GM12878 (cell line): ENCODE measurements at regions not wholly inside any gene's neighbourhood (a gene's known extent, or its start where the extent isn't known, plus 50 kb on each side); places are given as distances from the start of the nearest gene placed in this dataset.

Source experiments
- ATAC-seq: fragments of 200-7000 bp; cut with Tn5 transposase; 3 replicates; pipeline ENCODE4 v1.9.1; 2020; ENCODE audit warnings: mild to moderate bottlenecking, moderate library complexity
- BruUV-seq: library from RNA; stranded (reverse); fragments of 400-500 nt; replicated peaks from 2 replicates; lab custom pipeline; 2021; lab: Mats Ljungman, UMichigan
- CTCF ChIA-PET: fragments of 300-600 bp; sonication (Branson Sonifier 250); formaldehyde crosslinking; extraction: SDS; loops from one replicate; lab custom pipeline; 2021; ENCODE audit warnings: inconsistent platforms; lab: Yijun Ruan, JAX
- POLR2A ChIA-PET: fragments of 350-600 bp; formaldehyde crosslinking; extraction: SDS; loops from one replicate; lab custom pipeline; 2021; ENCODE audit warnings: inconsistent platforms; lab: Charles Lee
- RAD21 ChIA-PET: fragments of 300-600 bp; sonication (Branson Sonifier 250); formaldehyde crosslinking; loops from one replicate; lab custom pipeline; 2023; ENCODE audit warnings: antibody characterized with exemption; ENCODE audit not compliant: unreplicated experiment; lab: Charles Lee
- SMC1A ChIA-PET: fragments of 300-600 bp; sonication (Branson Sonifier 250); formaldehyde crosslinking; loops from one replicate; lab custom pipeline; 2023; ENCODE audit not compliant: unreplicated experiment, uncharacterized antibody; lab: Charles Lee
- DNase-seq: peaks from one replicate; pipeline ENCODE4 v3.0.0-alpha.2; 2011; ENCODE audit warnings: low read depth, low spot score
- FAIRE-seq: peaks from 3 replicates; lab custom pipeline; 2011; peaks lifted over from hg19 to GRCh38; lab: Jason Lieb, UNC
- H2AFZ ChIP-seq: 2 replicates; pipeline ENCODE4 v1.6.0; 2011; ENCODE audit warnings: low read depth, low read length, control low read depth; ENCODE audit not compliant: control insufficient read depth
- H3K27ac ChIP-seq: 2 replicates; pipeline ENCODE4 v1.5.1; 2011; ENCODE audit warnings: control low read depth; ENCODE audit not compliant: control insufficient read depth, insufficient read depth
- H3K27me3 ChIP-seq, 2 experiments: replicated peaks in 1 of 2; 2 replicates each; pipeline versions ENCODE4 v1.6.0 to v1.6.1; 2011; ENCODE audit warnings: low read length in 1 of 2; ENCODE audit not compliant: control insufficient read depth in 2 of 2, insufficient read depth in 2 of 2
- H3K36me3 ChIP-seq, 2 experiments: 2 replicates each; pipeline ENCODE4 v1.5.1; 2011; ENCODE audit warnings: low read length in 1 of 2; ENCODE audit not compliant: control insufficient read depth in 2 of 2, insufficient read depth in 2 of 2
- H3K4me1 ChIP-seq: 2 replicates; pipeline ENCODE4 v1.6.1; 2011; ENCODE audit warnings: mild to moderate bottlenecking, low read length, moderate library complexity, mixed read lengths; ENCODE audit not compliant: control insufficient read depth, insufficient read depth
- H3K4me2 ChIP-seq: 2 replicates; pipeline ENCODE4 v1.6.0; 2011; ENCODE audit warnings: control low read depth; ENCODE audit not compliant: control insufficient read depth, insufficient read depth
- H3K4me3 ChIP-seq: fragments of 200-600 bp; sonication (generic); 2 replicates; pipeline ENCODE4 v1.5.1; 2016
- H3K79me2 ChIP-seq: 2 replicates; pipeline ENCODE4 v1.6.0; 2011; ENCODE audit warnings: low read length; ENCODE audit not compliant: control insufficient read depth, insufficient read depth
- H3K9ac ChIP-seq: 2 replicates; pipeline ENCODE4 v1.8.0; 2011; ENCODE audit warnings: low read length, control low read depth, mixed read lengths; ENCODE audit not compliant: control insufficient read depth, insufficient read depth
- H3K9me3 ChIP-seq: replicated peaks from 3 replicates; pipeline ENCODE4 v1.5.1; 2011; ENCODE audit warnings: mild to moderate bottlenecking, low read length; ENCODE audit not compliant: control insufficient read depth, insufficient read depth
- H4K20me1 ChIP-seq: 2 replicates; pipeline ENCODE4 v1.6.0; 2011; ENCODE audit not compliant: control insufficient read depth, insufficient read depth
- EED ChIP-seq: sonication (generic); IDR thresholded peaks from 2 replicates; pipeline ENCODE4 v1.6.1; 2016; ENCODE audit warnings: antibody characterized with exemption, low read depth
- HCFC1 ChIP-seq: fragments of 150-350 bp; IDR thresholded peaks from 2 replicates; pipeline ENCODE4 v1.6.1; 2014; ENCODE audit warnings: low read length
- IRF3 ChIP-seq: fragments of 450-650 bp; IDR thresholded peaks from 2 replicates; pipeline ENCODE4 v1.6.1; 2014; ENCODE audit warnings: mild to moderate bottlenecking
- MYB ChIP-seq: fragments of 150-350 bp; IDR thresholded peaks from 2 replicates; pipeline ENCODE4 v1.6.1; 2014; ENCODE audit warnings: mild to moderate bottlenecking, low read depth, low read length, borderline replicate concordance
- MYC ChIP-seq: IDR thresholded peaks from 2 replicates; pipeline ENCODE4 v1.6.1; 2011; ENCODE audit warnings: mild to moderate bottlenecking, low read length, moderate library complexity, inconsistent platforms; ENCODE audit not compliant: insufficient read depth, insufficient replicate concordance, insufficient read length, severe bottlenecking
- ZNF217 ChIP-seq: fragments of 450-650 bp; IDR thresholded peaks from 2 replicates; pipeline ENCODE4 v1.6.1; 2017; ENCODE audit warnings: antibody characterized with exemption, mild to moderate bottlenecking
- WGBS: methylation state at CpG from one replicate; pipeline ENCODE4 v1.1.6; 2016; ENCODE audit warnings: low lambda C conversion rate; ENCODE audit not compliant: insufficient replicate concordance, insufficient coverage; ENCODE audit errors: missing lambda C conversion rate; 5-methylcytosine and 5-hydroxymethylcytosine counted together
- in situ Hi-C: fragments of 300-500 bp; cut with MboI; formaldehyde crosslinking; loops from 9 replicates; pipeline ENCODE4 v1.14.3; 2018; ENCODE audit warnings: mixed read lengths
- intact Hi-C: fragments of 100-400 bp; cut with micrococcal nuclease; formaldehyde crosslinking; loops from one replicate; pipeline ENCODE4 v1.14.2; 2022; ENCODE audit not compliant: unreplicated experiment
- TF ChIP-seq, protein P1 (sequence below): IDR thresholded peaks from 2 replicates; pipeline ENCODE4 v1.6.1; 2011; ENCODE audit warnings: low read depth, mild to moderate bottlenecking, low read length, moderate library complexity, borderline replicate concordance; ENCODE audit errors: extremely low read depth

GRCh38 chr9:129386812-129387177 lies 208.7 kb upstream of the IER5L start:
- BruUV-seq = no TSS peak
- ChIA-PET POLR2A (no interaction called here), CTCF (no interaction called here), RAD21 (no interaction called here), SMC1A (interaction anchor here (1.6 kb wide), 1 partner anchor 36 kb away, joined by 3 read pairs; no protein-coding TSS in a partner anchor)
- H3K79me2 ChIP-seq = no peaks in the 10 kb centered on the region
- H3K27ac ChIP-seq = no peak overlapping the region
- in situ Hi-C loops = no loop called here
- peaks cover 24% of the 10 kb centered on the region for H3K4me1 ChIP-seq
- no peaks in the 10 kb centered on the region for H4K20me1 ChIP-seq
- H3K9me3 ChIP-seq = no peaks in the 10 kb centered on the region
- no peaks in the 10 kb centered on the region; a peak in 1 of 4 replicates for H3K27me3 ChIP-seq
- FAIRE-seq = no peak
- H3K9ac ChIP-seq = no peak overlapping the region
- H2AFZ ChIP-seq = no peak overlapping the region
- 77% methylated on average over 6 of the region's 6 CpGs for WGBS
- no peak for ATAC-seq
- intact Hi-C loops = no loop called here
- H3K4me3 ChIP-seq = no peak overlapping the region
- TF ChIP-seq ZNF217 = no peak
- no peak for TF ChIP-seq IRF3
- TF ChIP-seq, protein P1, sequence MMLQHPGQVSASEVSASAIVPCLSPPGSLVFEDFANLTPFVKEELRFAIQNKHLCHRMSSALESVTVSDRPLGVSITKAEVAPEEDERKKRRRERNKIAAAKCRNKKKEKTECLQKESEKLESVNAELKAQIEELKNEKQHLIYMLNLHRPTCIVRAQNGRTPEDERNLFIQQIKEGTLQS = no peak
- TF ChIP-seq EED = no peak
- no peak for TF ChIP-seq MYC
- TF ChIP-seq HCFC1 = no peak
- TF ChIP-seq MYB = no peak
- no peaks in the 10 kb centered on the region for H3K36me3 ChIP-seq
- H3K4me2 ChIP-seq = no peak overlapping the region
- no peak for DNase-seq
